ENCODE measurements at regions not wholly inside any gene's neighbourhood (a gene's known extent, or its start where the extent isn't known, plus 50 kb on each side); places are given as distances from the start of the nearest gene placed in this dataset.

DNA sequence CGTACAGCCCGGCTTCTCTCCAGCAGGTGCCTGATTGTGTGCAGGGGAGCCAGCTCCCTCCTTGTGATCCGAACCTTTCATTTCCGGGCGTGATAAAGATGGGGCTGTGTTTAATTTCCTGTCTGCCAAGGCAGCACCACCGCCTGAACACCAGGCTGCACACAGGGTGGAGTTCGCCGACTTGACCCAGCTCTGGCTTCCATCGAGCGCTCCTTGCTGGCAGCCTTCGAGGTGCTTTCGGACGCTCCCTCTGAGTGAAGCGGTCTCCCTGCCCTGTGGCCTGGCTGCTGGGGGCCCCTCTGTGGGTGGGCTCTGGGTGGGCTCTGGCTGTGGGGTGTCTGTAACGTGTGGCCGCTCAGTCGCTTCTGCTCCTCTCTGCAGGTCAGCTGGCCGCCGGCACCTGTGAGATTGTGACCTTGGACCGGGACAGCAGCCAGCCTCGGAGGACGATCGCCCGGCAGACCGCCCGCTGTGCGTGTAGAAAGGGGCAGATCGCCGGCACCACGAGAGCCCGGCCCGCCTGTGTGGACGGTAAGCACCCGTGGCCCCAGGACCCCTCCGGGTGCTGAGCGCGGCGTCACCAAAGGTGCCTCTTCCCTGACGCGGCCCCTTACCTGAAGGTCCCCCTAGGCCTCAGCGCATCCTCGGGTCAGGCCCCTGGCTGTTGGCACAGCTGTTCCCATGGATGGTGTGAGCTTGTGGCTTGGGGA lies 1181.3 kb downstream of the BRD1 start:
- TF ChIP-seq ESRRG (CRISPR knock-in tag; IDR thresholded peaks at IDR 0.05) (no peak), BACH2 (CRISPR knock-in tag; IDR thresholded peaks at IDR 0.05; ENCODE audit: borderline replicate concordance) (no peak), SNAI2 (CRISPR knock-in tag; IDR thresholded peaks at IDR 0.05) (no peak), PATZ1 (CRISPR knock-in tag; IDR thresholded peaks at IDR 0.05; ENCODE audit: borderline replicate concordance) (no peak), ZNF70 (CRISPR knock-in tag; IDR thresholded peaks at IDR 0.05) (no peak), ZC3H10 (CRISPR knock-in tag; IDR thresholded peaks at IDR 0.05) (no peak), ZNF8 (CRISPR knock-in tag; IDR thresholded peaks at IDR 0.05) (no peak), PPARA (CRISPR knock-in tag; IDR thresholded peaks at IDR 0.05; ENCODE audit: borderline replicate concordance) (no peak), ZFP30 (CRISPR knock-in tag; IDR thresholded peaks at IDR 0.05) (no peak), ISL1 (CRISPR knock-in tag; IDR thresholded peaks at IDR 0.05) (no peak), ZNF565 (CRISPR knock-in tag; conservative IDR thresholded peaks at IDR 0.05; ENCODE audit: low read depth) (no peak), GLIS3 (CRISPR knock-in tag; IDR thresholded peaks at IDR 0.05) (no peak), CSDC2 (CRISPR knock-in tag; IDR thresholded peaks at IDR 0.05) (no peak), RARB (CRISPR knock-in tag; IDR thresholded peaks at IDR 0.05) (no peak), OSR1 (CRISPR knock-in tag; IDR thresholded peaks at IDR 0.05) (no peak), ARNTL (CRISPR knock-in tag; IDR thresholded peaks at IDR 0.05; ENCODE audit: borderline replicate concordance, low read depth) (no peak), ZFP3 (CRISPR knock-in tag; IDR thresholded peaks at IDR 0.05) (no peak)
- TF ChIP-seq, protein P1, sequence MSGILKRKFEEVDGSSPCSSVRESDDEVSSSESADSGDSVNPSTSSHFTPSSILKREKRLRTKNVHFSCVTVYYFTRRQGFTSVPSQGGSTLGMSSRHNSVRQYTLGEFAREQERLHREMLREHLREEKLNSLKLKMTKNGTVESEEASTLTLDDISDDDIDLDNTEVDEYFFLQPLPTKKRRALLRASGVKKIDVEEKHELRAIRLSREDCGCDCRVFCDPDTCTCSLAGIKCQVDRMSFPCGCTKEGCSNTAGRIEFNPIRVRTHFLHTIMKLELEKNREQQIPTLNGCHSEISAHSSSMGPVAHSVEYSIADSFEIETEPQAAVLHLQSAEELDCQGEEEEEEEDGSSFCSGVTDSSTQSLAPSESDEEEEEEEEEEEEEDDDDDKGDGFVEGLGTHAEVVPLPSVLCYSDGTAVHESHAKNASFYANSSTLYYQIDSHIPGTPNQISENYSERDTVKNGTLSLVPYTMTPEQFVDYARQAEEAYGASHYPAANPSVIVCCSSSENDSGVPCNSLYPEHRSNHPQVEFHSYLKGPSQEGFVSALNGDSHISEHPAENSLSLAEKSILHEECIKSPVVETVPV (CRISPR knock-in tag; IDR thresholded peaks at IDR 0.05), result no peak
- TF ChIP-seq, protein P2, sequence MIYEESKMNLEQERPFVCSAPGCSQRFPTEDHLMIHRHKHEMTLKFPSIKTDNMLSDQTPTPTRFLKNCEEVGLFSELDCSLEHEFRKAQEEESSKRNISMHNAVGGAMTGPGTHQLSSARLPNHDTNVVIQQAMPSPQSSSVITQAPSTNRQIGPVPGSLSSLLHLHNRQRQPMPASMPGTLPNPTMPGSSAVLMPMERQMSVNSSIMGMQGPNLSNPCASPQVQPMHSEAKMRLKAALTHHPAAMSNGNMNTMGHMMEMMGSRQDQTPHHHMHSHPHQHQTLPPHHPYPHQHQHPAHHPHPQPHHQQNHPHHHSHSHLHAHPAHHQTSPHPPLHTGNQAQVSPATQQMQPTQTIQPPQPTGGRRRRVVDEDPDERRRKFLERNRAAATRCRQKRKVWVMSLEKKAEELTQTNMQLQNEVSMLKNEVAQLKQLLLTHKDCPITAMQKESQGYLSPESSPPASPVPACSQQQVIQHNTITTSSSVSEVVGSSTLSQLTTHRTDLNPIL (CRISPR knock-in tag; IDR thresholded peaks at IDR 0.05; ENCODE audit: low read depth), result no peak
- no peak for ATAC-seq

- TF ChIP-seq SNAI2 (CRISPR knock-in tag; IDR thresholded peaks at IDR 0.05) (no peak), ARNTL (CRISPR knock-in tag; IDR thresholded peaks at IDR 0.05; ENCODE audit: borderline replicate concordance, low read depth) (no peak), CSDC2 (CRISPR knock-in tag; IDR thresholded peaks at IDR 0.05) (no peak), RARB (CRISPR knock-in tag; IDR thresholded peaks at IDR 0.05) (no peak), ISL1 (CRISPR knock-in tag; IDR thresholded peaks at IDR 0.05) (no peak), ZNF565 (CRISPR knock-in tag; conservative IDR thresholded peaks at IDR 0.05; ENCODE audit: low read depth) (no peak), PPARA (CRISPR knock-in tag; IDR thresholded peaks at IDR 0.05; ENCODE audit: borderline replicate concordance) (no peak)
- TF ChIP-seq, protein P2 (CRISPR knock-in tag; IDR thresholded peaks at IDR 0.05; ENCODE audit: low read depth), result no peak
- no peak for ATAC-seq
These were observed 1181.9 kb downstream of the BRD1 start for GRCh38 chr22:48645766-48646165.

DNA sequence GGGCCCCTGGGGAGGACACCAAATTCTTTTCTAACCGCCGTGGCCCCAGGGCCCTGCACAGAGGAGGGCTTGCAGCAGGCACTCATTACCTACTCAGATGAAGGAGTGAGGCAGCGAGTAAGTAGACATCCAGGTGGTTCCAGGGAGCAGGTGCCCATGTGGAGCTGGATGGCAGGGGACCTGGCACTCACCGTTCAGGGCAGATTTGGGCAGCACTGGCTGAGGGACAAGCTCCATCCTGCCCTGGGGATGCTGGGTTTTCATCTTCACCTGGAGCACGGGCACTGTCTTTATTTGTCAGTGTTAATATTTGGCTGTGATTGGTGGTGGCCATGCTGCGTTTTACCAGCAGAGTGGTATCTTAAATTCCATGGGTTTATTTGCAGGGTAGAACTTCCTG lies 1182.7 kb downstream of the BRD1 start:
- ATAC-seq, result no peak
- TF ChIP-seq, protein P1 (CRISPR knock-in tag; IDR thresholded peaks at IDR 0.05), result no peak
- no peak for TF ChIP-seq TOX (CRISPR knock-in tag; IDR thresholded peaks at IDR 0.05; ENCODE audit: borderline replicate concordance)
- TF ChIP-seq ZNF70 (CRISPR knock-in tag; IDR thresholded peaks at IDR 0.05), result no peak
- no peak for TF ChIP-seq CSDC2 (CRISPR knock-in tag; IDR thresholded peaks at IDR 0.05)
- TF ChIP-seq ZNF565 (CRISPR knock-in tag; conservative IDR thresholded peaks at IDR 0.05; ENCODE audit: low read depth), result no peak
- TF ChIP-seq ARNTL (CRISPR knock-in tag; IDR thresholded peaks at IDR 0.05; ENCODE audit: borderline replicate concordance, low read depth), result no peak
- no peak for TF ChIP-seq PPARA (CRISPR knock-in tag; IDR thresholded peaks at IDR 0.05; ENCODE audit: borderline replicate concordance)
- TF ChIP-seq PATZ1 (CRISPR knock-in tag; IDR thresholded peaks at IDR 0.05; ENCODE audit: borderline replicate concordance), result no peak
- no peak for TF ChIP-seq POU6F1 (CRISPR knock-in tag; IDR thresholded peaks at IDR 0.05; ENCODE audit: borderline replicate concordance, low read depth)
- TF ChIP-seq ISL1 (CRISPR knock-in tag; IDR thresholded peaks at IDR 0.05), result no peak
- no peak for TF ChIP-seq ZFP30 (CRISPR knock-in tag; IDR thresholded peaks at IDR 0.05)
- TF ChIP-seq ESRRG (CRISPR knock-in tag; IDR thresholded peaks at IDR 0.05), result no peak
- no peak for TF ChIP-seq ZC3H10 (CRISPR knock-in tag; IDR thresholded peaks at IDR 0.05)
- TF ChIP-seq ZFP3 (CRISPR knock-in tag; IDR thresholded peaks at IDR 0.05), result no peak

All from SK-N-SH treated with all-trans-retinoic acid at 6 μM for 48 hours (cell line).